ENCODE measurements at regions not wholly inside any gene's neighbourhood (a gene's known extent, or its start where the extent isn't known, plus 50 kb on each side); places are given as distances from the start of the nearest gene placed in this dataset.

GRCh38 chr14:101069228-101069549, 165.7 kb upstream of the RTL1 start:
- DNase-seq: no peak

GRCh38 chr14:101069666-101070362, 166.3 kb upstream of the RTL1 start:
- DNase-seq: no peak

- no peak for DNase-seq
These were observed 167.3 kb upstream of the RTL1 start for GRCh38 chr14:101070540-101071492.

GRCh38 chr14:101071493-101071906, 168.0 kb upstream of the RTL1 start:
- no peak for DNase-seq

- DNase-seq: no peak
These were observed 168.5 kb upstream of the RTL1 start for GRCh38 chr14:101072070-101072469.

GRCh38 chr14:101072531-101072930, 169.0 kb upstream of the RTL1 start:
- DNase-seq: no peak

GRCh38 chr14:101072945-101073597, 169.5 kb upstream of the RTL1 start:
- DNase-seq: no peak

GRCh38 chr14:101073598-101073965, 170.1 kb upstream of the RTL1 start:
- DNase-seq: no peak

GRCh38 chr14:101074196-101075024, 170.9 kb upstream of the RTL1 start:
- no peak for DNase-seq

- no peak for DNase-seq
These were observed 171.7 kb upstream of the RTL1 start for GRCh38 chr14:101075025-101075800.

GRCh38 chr14:101075801-101076413, 172.4 kb upstream of the RTL1 start:
- no peak for DNase-seq

GRCh38 chr14:101076451-101077198, 173.1 kb upstream of the RTL1 start:
- no peak for DNase-seq

- DNase-seq: no peak
These were observed 174.1 kb upstream of the RTL1 start for GRCh38 chr14:101077481-101078074.

GRCh38 chr14:101078170-101078891, 174.8 kb upstream of the RTL1 start:
- DNase-seq: no peak

- no peak for DNase-seq
These were observed 175.3 kb upstream of the RTL1 start for GRCh38 chr14:101078892-101079221.

GRCh38 chr14:101080922-101081593, 177.5 kb upstream of the RTL1 start:
- no peak for DNase-seq

- no peak for DNase-seq
These were observed 178.5 kb upstream of the RTL1 start for GRCh38 chr14:101082036-101082435.

GRCh38 chr14:101082436-101083384, 179.2 kb upstream of the RTL1 start:
- no peak for DNase-seq
